NCI-H1436 (cell line): ENCODE measurements at regions not wholly inside any gene's neighbourhood (a gene's known extent, or its start where the extent isn't known, plus 50 kb on each side); places are given as distances from the start of the nearest gene placed in this dataset.
"Not testable (repeated sequence)": the region's sequence is repeated elsewhere in the genome, so short reads cannot be mapped to it uniquely, and the experiment has no call there.

ENCODE experiments used
- DNase-seq: peaks from one replicate; lab custom pipeline; 2025; lab: John Stamatoyannopoulos, UW

DNA sequence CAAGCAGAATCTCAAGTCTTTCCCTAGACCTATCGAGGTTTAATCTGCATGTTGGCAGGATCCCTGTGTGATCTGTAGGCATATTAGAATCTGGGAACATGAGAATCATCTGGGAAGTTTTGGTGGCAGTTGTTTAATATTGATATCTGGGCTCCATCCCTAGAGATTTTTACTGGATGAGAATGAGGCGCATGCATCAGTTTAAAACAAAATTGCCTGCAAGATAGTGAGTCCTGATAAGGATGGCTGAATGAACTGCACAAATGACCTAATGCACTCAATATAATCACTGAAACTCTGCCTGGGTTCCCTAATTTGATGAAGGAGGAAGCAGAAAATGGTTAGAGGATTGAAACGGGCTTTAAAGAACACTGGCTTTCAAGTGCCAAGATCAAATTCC, 218.0 kb downstream of the FGFR2 start:
- no peak for DNase-seq

GRCh38 chr10:121382029-121382520, 216.2 kb downstream of the FGFR2 start:
- DNase-seq = not testable (repeated sequence)

DNA sequence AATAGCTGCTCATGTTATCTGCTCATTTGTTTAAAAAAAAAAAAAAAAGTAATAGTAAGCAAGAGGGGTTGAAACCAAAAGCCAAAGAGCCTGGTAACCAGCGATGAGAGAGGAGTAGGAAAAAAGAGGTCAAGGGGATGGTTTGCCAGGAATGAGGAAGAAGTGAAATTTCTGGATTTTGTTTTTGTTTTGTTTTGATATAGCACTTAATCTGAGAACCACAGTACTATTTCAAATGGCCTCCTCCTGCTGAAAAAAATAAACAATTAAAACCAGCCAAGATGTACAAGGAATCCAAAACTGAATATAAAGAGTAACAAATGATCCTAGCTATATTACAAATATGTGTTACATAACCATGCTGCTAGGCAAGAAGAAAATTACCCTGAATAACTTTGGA, 213.1 kb downstream of the FGFR2 start:
- no peak for DNase-seq

GRCh38 chr10:121392657-121393056, 205.6 kb downstream of the FGFR2 start:
- no peak for DNase-seq

DNA sequence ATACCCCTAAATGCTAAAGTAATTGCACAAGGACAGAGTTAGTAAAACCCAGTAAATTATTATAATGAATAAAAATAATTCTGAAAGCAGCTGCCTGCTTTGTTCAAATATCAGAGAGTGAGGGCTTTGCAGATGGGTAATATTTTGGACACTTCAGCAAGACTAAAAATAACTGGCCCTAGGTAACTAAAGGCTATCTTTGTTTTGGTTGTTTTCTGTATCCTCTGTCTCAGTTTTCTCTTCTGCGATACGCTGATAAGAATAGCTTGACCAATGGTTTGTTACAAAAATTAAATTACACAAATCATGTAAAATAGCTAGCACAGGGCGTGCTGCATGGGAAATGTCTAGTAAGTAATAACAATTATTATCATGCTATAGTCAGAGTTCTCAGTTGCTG, 204.7 kb downstream of the FGFR2 start:
- DNase-seq = no peak

DNA sequence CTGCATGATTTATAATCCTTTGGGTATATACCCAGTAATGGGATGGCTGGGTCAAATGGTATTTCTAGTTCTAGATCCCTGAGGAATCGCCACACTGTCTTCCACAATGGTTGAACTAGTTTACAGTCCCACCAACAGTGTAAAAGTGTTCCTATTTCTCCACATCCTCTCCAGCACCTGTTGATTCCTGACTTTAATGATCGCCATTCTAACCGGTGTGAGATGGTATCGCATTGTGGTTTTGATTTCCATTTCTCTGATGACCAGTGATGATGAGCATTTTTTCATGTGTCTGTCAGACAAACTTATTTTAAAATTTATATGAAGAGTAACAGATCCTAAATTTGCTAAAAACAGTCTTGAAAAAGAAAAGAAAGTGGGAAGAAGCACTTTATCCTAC, 197.7 kb downstream of the FGFR2 start:
- DNase-seq = not testable (repeated sequence)

DNA sequence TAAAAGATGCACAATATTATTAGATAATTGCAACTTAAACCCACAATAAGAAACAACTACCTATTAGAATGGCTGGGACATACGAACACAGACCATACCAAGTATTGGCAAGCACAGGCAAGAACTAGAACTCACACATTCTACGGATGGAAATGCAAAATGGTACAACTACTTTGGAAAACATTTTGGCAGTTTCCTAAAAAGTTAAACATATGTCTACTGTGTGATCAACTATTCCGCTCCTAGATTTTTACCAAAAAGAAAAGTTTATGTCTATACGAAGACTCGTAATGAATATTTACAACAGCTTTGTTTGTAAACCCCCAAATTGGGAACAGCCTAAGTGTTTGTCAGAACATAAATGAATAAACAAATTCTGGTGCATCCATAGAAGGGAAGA, 194.7 kb downstream of the FGFR2 start:
- DNase-seq = no peak

GRCh38 chr10:121404611-121405010, 193.6 kb downstream of the FGFR2 start:
- no peak for DNase-seq

GRCh38 chr10:121405096-121405495, 193.1 kb downstream of the FGFR2 start:
- DNase-seq = no peak

DNA sequence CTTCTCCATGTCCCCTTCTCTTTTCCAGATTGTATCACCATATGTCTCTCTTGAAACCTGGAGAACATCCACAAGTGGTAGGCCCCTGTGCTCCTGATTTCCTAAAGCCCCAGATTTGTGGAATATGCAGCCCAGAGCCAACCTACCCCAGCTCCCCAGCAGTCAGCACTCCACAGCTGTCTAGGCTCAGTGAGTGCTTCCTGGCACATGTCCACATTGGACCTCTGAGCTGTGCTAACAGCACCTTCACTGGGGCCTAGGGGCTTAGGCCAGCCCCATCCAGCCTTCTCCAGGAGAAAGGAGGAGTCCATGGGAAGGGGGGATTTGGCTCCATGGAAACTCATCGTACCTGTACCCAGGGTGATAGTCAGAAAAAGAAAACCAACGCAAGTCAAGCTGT, 192.7 kb downstream of the FGFR2 start:
- no peak for DNase-seq

DNA sequence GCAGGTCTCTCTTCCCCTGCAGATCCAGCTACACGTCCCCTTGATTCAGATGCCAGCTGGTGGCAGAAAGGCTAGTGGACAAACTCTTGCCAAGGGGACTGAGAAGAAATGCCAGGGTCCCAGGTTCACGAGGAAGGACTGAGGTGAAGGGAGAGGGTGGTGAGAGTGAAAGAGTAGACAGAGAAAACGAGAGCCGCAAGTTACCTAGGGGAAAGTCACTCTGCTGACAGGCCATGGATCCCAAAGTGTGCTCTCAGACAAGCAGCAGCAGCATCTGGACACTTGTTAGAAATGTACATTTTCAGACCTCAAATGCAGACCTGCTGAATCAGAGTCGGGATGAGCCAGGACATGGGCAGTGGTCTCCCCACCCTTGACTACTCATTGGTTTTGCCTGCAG, 192.3 kb downstream of the FGFR2 start:
- DNase-seq = no peak

DNA sequence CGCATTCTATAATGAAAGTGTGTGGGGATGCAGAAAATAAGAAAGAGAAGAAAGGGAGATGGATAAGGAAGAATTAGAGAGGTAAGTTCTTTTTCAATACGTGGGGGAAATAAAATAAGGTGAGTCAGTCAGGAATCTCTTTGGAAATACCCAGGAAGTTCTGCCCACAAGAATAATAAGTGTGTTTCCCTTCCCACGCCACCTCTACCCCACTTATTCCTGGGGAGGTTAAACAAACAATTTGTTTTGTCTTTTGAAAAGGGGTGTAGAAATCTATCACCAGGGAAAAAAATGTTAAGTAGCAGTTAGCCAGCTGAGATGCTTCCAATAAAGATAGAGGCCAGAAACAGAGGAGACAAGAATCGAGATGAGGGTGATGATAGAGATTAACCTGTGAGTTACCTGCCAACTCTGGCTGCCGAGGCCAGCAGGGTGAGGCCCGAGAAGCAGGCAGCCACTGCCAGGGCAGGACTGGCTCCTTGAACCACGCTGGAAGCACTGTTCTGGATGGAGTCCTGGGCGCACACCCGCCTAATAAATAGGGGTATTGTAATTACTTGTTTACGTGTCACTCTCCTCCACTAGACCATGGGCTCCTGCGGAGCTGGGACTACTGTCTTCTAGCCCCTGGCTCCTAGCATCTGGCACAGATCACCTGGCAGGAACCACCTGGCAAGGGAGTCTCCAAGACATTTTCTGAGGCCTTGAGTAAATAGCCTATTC, 191.3 kb downstream of the FGFR2 start:
- no peak for DNase-seq

DNA sequence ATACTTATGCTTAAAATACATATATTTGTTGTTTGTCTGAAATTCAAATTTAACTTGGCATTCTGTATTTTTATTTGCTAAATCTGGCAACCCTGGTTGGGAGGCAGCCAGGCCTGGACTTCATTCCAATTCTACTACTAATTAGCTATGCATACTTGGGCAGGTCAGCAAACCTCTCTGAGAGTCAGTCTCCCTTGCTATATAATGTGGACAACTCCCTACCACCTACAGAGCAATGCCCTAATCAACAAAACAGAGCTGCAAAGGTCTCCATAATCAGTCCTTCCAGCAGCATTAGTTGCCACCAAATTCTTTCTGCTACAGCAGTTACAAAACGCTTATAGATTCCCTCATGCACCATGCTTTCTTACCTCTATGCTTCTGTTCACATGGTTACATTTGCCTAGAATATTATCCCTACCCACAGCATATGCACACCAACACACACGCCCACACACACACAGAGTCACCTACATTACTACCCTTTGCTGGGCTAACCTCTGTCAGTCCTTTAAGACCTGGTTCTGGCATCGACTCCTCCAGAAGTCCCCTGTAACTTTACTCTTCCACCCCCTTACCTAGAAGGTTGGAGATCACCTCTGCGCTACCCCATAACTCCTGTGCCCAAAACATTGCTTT, 188.7 kb downstream of the FGFR2 start:
- no peak for DNase-seq

DNA sequence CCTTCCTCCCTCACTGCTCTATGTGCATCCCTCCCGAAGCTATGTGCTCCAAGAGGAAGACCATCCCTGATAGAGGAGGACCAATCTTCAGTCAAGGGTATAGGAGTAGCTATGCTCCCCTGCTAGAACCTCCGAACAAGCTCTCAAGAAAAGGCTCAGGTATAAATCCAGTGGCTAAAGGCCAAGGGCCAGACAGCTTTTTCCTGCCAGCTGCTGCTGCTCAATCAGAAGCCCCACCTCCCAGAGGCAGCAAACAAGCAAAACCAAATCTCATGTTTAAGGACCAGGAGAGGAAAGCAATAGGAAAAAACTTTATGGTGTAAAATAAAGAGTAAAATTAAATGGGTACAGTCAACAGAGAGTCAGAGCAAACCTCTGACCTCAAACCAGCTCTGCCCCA, 187.2 kb downstream of the FGFR2 start:
- DNase-seq = no peak

DNA sequence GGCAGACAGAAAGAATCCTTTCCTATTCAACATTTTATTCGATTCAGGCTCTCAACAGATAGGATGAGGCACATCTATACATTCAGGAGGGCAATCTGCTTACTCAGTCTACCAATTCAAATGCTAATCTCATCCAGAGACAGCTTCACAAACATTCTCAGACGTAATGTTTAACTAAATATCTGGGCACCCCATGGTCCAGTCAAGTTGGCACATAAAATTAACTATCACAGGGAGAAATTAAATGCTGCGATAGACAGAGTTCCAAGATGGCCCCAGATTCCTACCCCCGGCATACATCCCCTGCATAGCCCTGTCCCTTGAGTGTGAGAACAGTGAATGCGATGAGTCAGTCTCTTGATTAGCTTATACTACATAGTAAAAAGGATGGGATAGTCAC, 184.3 kb downstream of the FGFR2 start:
- no peak for DNase-seq

- no peak for DNase-seq
These were observed 183.7 kb downstream of the FGFR2 start for GRCh38 chr10:121414366-121415062.

DNA sequence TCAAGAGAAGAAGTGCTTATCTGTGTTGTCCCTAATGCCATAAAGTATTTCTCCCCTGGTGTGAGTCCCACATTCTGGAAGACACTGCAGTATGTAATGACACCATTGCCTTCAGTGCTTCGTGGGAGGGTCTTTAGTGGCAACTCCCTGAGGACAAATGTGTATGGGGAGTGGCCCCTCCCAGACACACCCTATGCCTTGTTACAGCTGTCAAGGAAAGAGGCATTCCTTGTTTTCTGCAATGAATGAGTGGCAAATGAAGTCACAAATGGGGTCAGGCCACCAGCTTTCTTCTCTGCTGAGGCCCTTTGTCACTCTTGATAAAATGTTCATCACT, 183.2 kb downstream of the FGFR2 start:
- DNase-seq = no peak

DNA sequence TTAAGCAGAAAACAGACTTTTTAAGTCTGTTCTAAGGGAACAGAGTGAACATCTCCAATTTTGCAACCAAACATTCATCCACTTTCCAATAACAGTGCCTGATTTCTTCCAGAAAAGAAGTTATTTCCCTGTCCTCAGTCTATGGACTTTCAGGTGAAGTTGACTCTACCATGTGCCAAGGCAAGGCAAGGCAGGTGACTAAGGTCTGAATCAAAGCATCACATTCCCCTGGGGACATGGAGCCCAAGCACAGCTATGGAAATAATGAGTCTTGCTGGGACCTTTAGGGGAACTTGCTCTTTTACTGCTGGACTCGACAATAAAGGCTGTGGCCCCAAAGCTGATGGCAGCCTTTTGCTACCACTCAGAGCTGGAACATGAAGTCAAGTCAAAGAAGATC, 182.2 kb downstream of the FGFR2 start:
- no peak for DNase-seq

GRCh38 chr10:121417298-121417697, 180.9 kb downstream of the FGFR2 start:
- no peak for DNase-seq

DNA sequence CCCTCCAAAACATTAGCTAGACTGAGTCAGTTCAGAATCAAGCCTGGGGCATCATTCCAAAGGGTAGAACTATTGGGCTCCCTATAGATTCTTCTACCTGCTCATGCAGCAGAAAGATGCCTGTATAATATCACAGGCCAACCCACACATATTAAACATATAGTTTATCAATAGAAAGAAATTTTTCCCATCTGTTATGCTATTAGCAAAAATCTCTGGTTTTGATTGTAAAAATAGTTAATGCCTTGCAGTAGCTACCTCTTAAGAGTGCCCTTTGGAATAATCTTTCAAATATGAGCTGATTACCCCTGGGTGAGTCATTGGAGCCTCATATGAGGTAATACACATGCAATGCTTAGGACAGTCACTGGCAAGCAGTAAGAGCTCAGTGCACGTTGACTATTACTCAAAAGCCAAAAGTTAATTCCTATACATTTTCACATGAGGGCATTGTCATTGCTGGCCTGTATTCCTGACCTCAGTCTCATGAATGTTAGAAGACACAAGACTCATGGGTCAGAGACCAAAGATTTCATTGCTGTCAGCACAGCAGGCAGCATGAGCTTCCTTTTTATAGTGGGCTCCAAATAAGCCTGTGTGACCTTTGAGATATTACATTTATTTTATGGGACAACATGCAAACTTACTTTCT, 180.0 kb downstream of the FGFR2 start:
- no peak for DNase-seq

GRCh38 chr10:121420006-121420405, 178.2 kb downstream of the FGFR2 start:
- no peak for DNase-seq

- no peak for DNase-seq
These were observed 176.1 kb downstream of the FGFR2 start for GRCh38 chr10:121422096-121422495.

GRCh38 chr10:121425623-121426022, 172.6 kb downstream of the FGFR2 start:
- DNase-seq = no peak
